ENCODE measurements at regions not wholly inside any gene's neighbourhood (a gene's known extent, or its start where the extent isn't known, plus 50 kb on each side); places are given as distances from the start of the nearest gene placed in this dataset.

- Histone ChIP-seq H3K4me1 (no peaks in the 10 kb centered on the region), H3K36me3 (no peaks in the 10 kb centered on the region), H3K27ac (no peak overlapping the region), H3K9me3 (no peaks in the 10 kb centered on the region), H3K27me3 (no peaks in the 10 kb centered on the region), H3K4me3 (no peak overlapping the region)
- 80% methylated on average over 13 of the region's 15 CpGs for WGBS
- peak in 1 of 2 donors; percentile 51 for DNase-seq (ENCODE audit: low spot score in 2 of 2)
- TF ChIP-seq EP300 (IDR thresholded peaks at IDR 0.05) (no peak), POLR2A (IDR thresholded peaks at IDR 0.05) (no peak), POLR2AphosphoS5 (IDR thresholded peaks at IDR 0.05) (no peak), CTCF (IDR thresholded peaks at IDR 0.05) (no peak)
These were observed 312.4 kb downstream of the TMEM121 start for GRCh38 chr14:105838591-105839424.

GRCh38 chr14:105839425-105840265, 313.3 kb downstream of the TMEM121 start:
- WGBS: 88% methylated on average over 6 of the region's 20 CpGs
- no peak overlapping the region for H3K4me3 ChIP-seq
- DNase-seq (ENCODE audit: low spot score in 2 of 2): peak in 1 of 2 donors; percentile 50
- H3K27ac ChIP-seq: no peak overlapping the region
- H3K36me3 ChIP-seq: no peaks in the 10 kb centered on the region
- H3K4me1 ChIP-seq: no peaks in the 10 kb centered on the region
- no peaks in the 10 kb centered on the region for H3K27me3 ChIP-seq
- H3K9me3 ChIP-seq: no peaks in the 10 kb centered on the region
- no peak for TF ChIP-seq POLR2AphosphoS5 (IDR thresholded peaks at IDR 0.05)
- no peak for TF ChIP-seq EP300 (IDR thresholded peaks at IDR 0.05)
- no peak for TF ChIP-seq POLR2A (IDR thresholded peaks at IDR 0.05)
- TF ChIP-seq CTCF (IDR thresholded peaks at IDR 0.05): no peak

GRCh38 chr14:105840266-105841021, 314.1 kb downstream of the TMEM121 start:
- TF ChIP-seq POLR2AphosphoS5 (IDR thresholded peaks at IDR 0.05): no peak
- no peak for TF ChIP-seq CTCF (IDR thresholded peaks at IDR 0.05)
- TF ChIP-seq POLR2A (IDR thresholded peaks at IDR 0.05): no peak
- TF ChIP-seq EP300 (IDR thresholded peaks at IDR 0.05): no peak
- Histone ChIP-seq H3K9me3 (no peaks in the 10 kb centered on the region), H3K4me3 (no peak overlapping the region), H3K4me1 (no peaks in the 10 kb centered on the region), H3K27me3 (no peaks in the 10 kb centered on the region), H3K27ac (no peak overlapping the region), H3K36me3 (no peaks in the 10 kb centered on the region)
- peak; percentile 49 to 73 for DNase-seq (ENCODE audit: low spot score in 2 of 2)
- WGBS: 90% methylated on average over 13 of the region's 32 CpGs

- H3K27ac ChIP-seq: no peak overlapping the region
- TF ChIP-seq EP300 (IDR thresholded peaks at IDR 0.05): no peak
- TF ChIP-seq CTCF (IDR thresholded peaks at IDR 0.05): no peak
- no peak for TF ChIP-seq POLR2A (IDR thresholded peaks at IDR 0.05)
- no peak for TF ChIP-seq POLR2AphosphoS5 (IDR thresholded peaks at IDR 0.05)
- no peak overlapping the region for H3K4me3 ChIP-seq
- DNase-seq (ENCODE audit: low spot score in 2 of 2): peak; percentile 48 to 67
- H3K27me3 ChIP-seq: no peaks in the 10 kb centered on the region
- no peaks in the 10 kb centered on the region for H3K4me1 ChIP-seq
- H3K9me3 ChIP-seq: no peaks in the 10 kb centered on the region
- 75% methylated on average over 18 of the region's 29 CpGs for WGBS
- no peaks in the 10 kb centered on the region for H3K36me3 ChIP-seq
These were observed 314.9 kb downstream of the TMEM121 start for GRCh38 chr14:105841022-105842009.
